ENCODE measurements at regions not wholly inside any gene's neighbourhood (a gene's known extent, or its start where the extent isn't known, plus 50 kb on each side); places are given as distances from the start of the nearest gene placed in this dataset.

- DNase-seq = no peak
Measured at GRCh38 chr2:7774481-7774880, 857.3 kb downstream of the RNF144A start.

GRCh38 chr2:7777668-7778067 is 860.5 kb downstream of the RNF144A start:
- no peak for DNase-seq

- no peak for DNase-seq
Measured at GRCh38 chr2:7780321-7780720, 863.1 kb downstream of the RNF144A start.

GRCh38 chr2:7785700-7786099 is 868.5 kb downstream of the RNF144A start:
- DNase-seq = no peak

- no peak for DNase-seq
Measured at GRCh38 chr2:7788736-7789135, 871.5 kb downstream of the RNF144A start.

- peak; percentile 98 for DNase-seq
Measured at GRCh38 chr2:7792031-7792651, 874.9 kb downstream of the RNF144A start.

- peak; percentile 89 for DNase-seq
Measured at GRCh38 chr2:7795778-7796563, 878.8 kb downstream of the RNF144A start.

GRCh38 chr2:7800031-7800430 is 881.8 kb upstream of the ID2 start:
- DNase-seq = no peak

- DNase-seq = no peak
Measured at GRCh38 chr2:7801212-7801611, 880.6 kb upstream of the ID2 start.

- DNase-seq = no peak
Measured at GRCh38 chr2:7803515-7803914, 878.3 kb upstream of the ID2 start.

- DNase-seq = no peak
Measured at GRCh38 chr2:7809640-7810039, 872.2 kb upstream of the ID2 start.

- DNase-seq = no peak
Measured at GRCh38 chr2:7811073-7811472, 870.8 kb upstream of the ID2 start.

- no peak for DNase-seq
Measured at GRCh38 chr2:7812231-7812995, 869.4 kb upstream of the ID2 start.

- DNase-seq = no peak
Measured at GRCh38 chr2:7813541-7814292, 868.1 kb upstream of the ID2 start.

GRCh38 chr2:7815726-7816125 is 866.1 kb upstream of the ID2 start:
- no peak for DNase-seq

GRCh38 chr2:7816233-7816632 is 865.6 kb upstream of the ID2 start:
- DNase-seq = no peak

- DNase-seq = no peak
Measured at GRCh38 chr2:7816944-7817343, 864.9 kb upstream of the ID2 start.

GRCh38 chr2:7819316-7819715 is 862.5 kb upstream of the ID2 start:
- DNase-seq = no peak

- no peak for DNase-seq
Measured at GRCh38 chr2:7819850-7820249, 862.0 kb upstream of the ID2 start.

- DNase-seq = no peak
Measured at GRCh38 chr2:7824211-7824610, 857.6 kb upstream of the ID2 start.

- no peak for DNase-seq
Measured at GRCh38 chr2:7825591-7826312, 856.1 kb upstream of the ID2 start.

GRCh38 chr2:7826656-7827055 is 855.2 kb upstream of the ID2 start:
- no peak for DNase-seq

- DNase-seq = no peak
Measured at GRCh38 chr2:7829241-7829640, 852.6 kb upstream of the ID2 start.

All from NCI-H345 (cell line).